IMR-90 (cell line): ENCODE measurements at regions not wholly inside any gene's neighbourhood (a gene's known extent, or its start where the extent isn't known, plus 50 kb on each side); places are given as distances from the start of the nearest gene placed in this dataset.

Experiments
- ATAC-seq: fragments of 200-7000 bp; cut with Tn5 transposase; 2 replicates; pipeline ENCODE4 v1.9.1; 2020; ENCODE audit warnings: low read depth, mild to moderate bottlenecking, moderate library complexity
- BruUV-seq: library from RNA; stranded (reverse); fragments of 400-500 nt; replicated peaks from 2 replicates; lab custom pipeline; 2021; lab: Mats Ljungman, UMichigan
- CTCF ChIA-PET: fragments of 300-600 bp; formaldehyde crosslinking; extraction: SDS; loops from one replicate; lab custom pipeline; 2021; ENCODE audit warnings: antibody characterized with exemption; lab: Yijun Ruan, JAX
- POLR2A ChIA-PET: fragments of 300-600 bp; sonication (Branson Sonifier 250); formaldehyde crosslinking; loops from one replicate; lab custom pipeline; 2022; ENCODE audit warnings: antibody characterized with exemption; ENCODE audit not compliant: unreplicated experiment; lab: Charles Lee
- DNase-seq: peaks from one replicate; pipeline ENCODE4 v3.0.0; 2013
- H2AFZ ChIP-seq: replicated peaks from 2 replicates; pipeline ENCODE3; 2013; ENCODE audit warnings: low read length, mild to moderate bottlenecking; ENCODE audit not compliant: poor library complexity
- H2AK5ac ChIP-seq: 2 replicates; pipeline ENCODE4 v1.6.1; 2013; ENCODE audit warnings: low read depth, low read length, inconsistent platforms
- H2AK9ac ChIP-seq: replicated peaks from 2 replicates; pipeline ENCODE3; 2013; ENCODE audit warnings: mild to moderate bottlenecking, low read depth, low read length, moderate library complexity; ENCODE audit not compliant: poor library complexity
- H2BK120ac ChIP-seq: 2 replicates; pipeline ENCODE4 v1.6.1; 2013; ENCODE audit warnings: low read depth, low read length, inconsistent platforms
- H2BK15ac ChIP-seq: 3 replicates; pipeline ENCODE4 v1.6.1; 2013; ENCODE audit warnings: low read depth, low read length, inconsistent platforms
- H2BK20ac ChIP-seq: 2 replicates; pipeline ENCODE4 v1.6.1; 2013; ENCODE audit warnings: low read depth, mild to moderate bottlenecking, inconsistent platforms, low read length, moderate library complexity
- H2BK5ac ChIP-seq: 2 replicates; pipeline ENCODE4 v1.6.1; 2013; ENCODE audit warnings: mild to moderate bottlenecking, low read depth, low read length, inconsistent platforms; ENCODE audit not compliant: poor library complexity, severe bottlenecking
- H3K14ac ChIP-seq: replicated peaks from 2 replicates; pipeline ENCODE4 v1.6.1; 2013; ENCODE audit warnings: low read depth, low read length, inconsistent platforms
- H3K18ac ChIP-seq: 2 replicates; pipeline ENCODE4 v1.6.1; 2013; ENCODE audit warnings: low read depth, low read length, control low read depth
- H3K23ac ChIP-seq: 2 replicates; pipeline ENCODE4 v1.6.1; 2013; ENCODE audit warnings: low read depth, low read length, inconsistent platforms
- H3K27ac ChIP-seq: 2 replicates; pipeline ENCODE4 v1.5.1; 2013; ENCODE audit warnings: mild to moderate bottlenecking, control low read depth, low read length; ENCODE audit not compliant: insufficient read depth
- H3K27me3 ChIP-seq: 2 replicates; pipeline ENCODE4 v1.6.1; 2013; ENCODE audit warnings: low read length; ENCODE audit not compliant: control insufficient read depth, insufficient read depth
- H3K36me3 ChIP-seq: 2 replicates; pipeline ENCODE4 v1.6.1; 2013; ENCODE audit warnings: low read length, mixed read lengths; ENCODE audit not compliant: control insufficient read depth, insufficient read depth
- H3K4ac ChIP-seq: 2 replicates; pipeline ENCODE4 v1.6.1; 2013; ENCODE audit warnings: low read depth, low read length, inconsistent platforms
- H3K4me1 ChIP-seq: 2 replicates; pipeline ENCODE4 v1.6.1; 2013; ENCODE audit warnings: low read length, mixed read lengths; ENCODE audit not compliant: control insufficient read depth, insufficient read depth
- H3K4me2 ChIP-seq: 2 replicates; pipeline ENCODE4 v1.6.1; 2013; ENCODE audit warnings: low read depth, mild to moderate bottlenecking, control low read depth, low read length, moderate library complexity
- H3K4me3 ChIP-seq: 2 replicates; pipeline ENCODE4 v1.5.1; 2013; ENCODE audit warnings: low read depth, mild to moderate bottlenecking, control low read depth, low read length, moderate library complexity; ENCODE audit not compliant: insufficient read depth
- H3K56ac ChIP-seq: 2 replicates; pipeline ENCODE4 v1.6.1; 2013; ENCODE audit warnings: low read length, inconsistent platforms; ENCODE audit not compliant: insufficient read depth; ENCODE audit errors: extremely low read depth
- H3K79me1 ChIP-seq, 2 experiments: 2 replicates each; pipeline ENCODE4 v1.6.1; 2013; ENCODE audit warnings: low read length in 2 of 2, inconsistent platforms in 1 of 2, low read depth in 1 of 2
- H3K9ac ChIP-seq: 2 replicates; pipeline ENCODE4 v1.6.1; 2013; ENCODE audit warnings: low read depth, low read length, control low read depth
- H3K9me1 ChIP-seq: 2 replicates; pipeline ENCODE4 v1.6.1; 2013; ENCODE audit warnings: low read length, inconsistent platforms; ENCODE audit not compliant: insufficient read depth
- H3K9me3 ChIP-seq: 2 replicates; pipeline ENCODE4 v1.6.1; 2013; ENCODE audit warnings: low read length; ENCODE audit not compliant: control insufficient read depth, insufficient read depth
- H4K20me1 ChIP-seq: 2 replicates; pipeline ENCODE4 v1.6.1; 2013; ENCODE audit warnings: low read length, inconsistent platforms; ENCODE audit not compliant: insufficient read depth
- H4K5ac ChIP-seq: 2 replicates; pipeline ENCODE4 v1.6.1; 2013; ENCODE audit warnings: mild to moderate bottlenecking, low read depth, low read length, control low read depth
- H4K8ac ChIP-seq, 2 experiments: 2 replicates each; pipeline ENCODE4 v1.6.1; 2013; ENCODE audit warnings: low read depth in 2 of 2, low read length in 2 of 2, control low read depth in 1 of 2, inconsistent platforms in 1 of 2
- H4K91ac ChIP-seq: 2 replicates; pipeline ENCODE4 v1.6.1; 2013; ENCODE audit warnings: low read depth, low read length, inconsistent platforms; ENCODE audit not compliant: insufficient read depth
- BHLHE40 ChIP-seq: fragments of 150-350 bp; IDR thresholded peaks from 2 replicates; pipeline ENCODE4 v1.6.1; 2016; ENCODE audit warnings: mild to moderate bottlenecking, low read depth, low read length
- CTCF ChIP-seq: conservative IDR thresholded peaks from 2 replicates; pipeline ENCODE4 v1.5.1; 2012; ENCODE audit warnings: mild to moderate bottlenecking, low read depth, low read length, improper control_type of control experiment
- ELK1 ChIP-seq: fragments of 150-350 bp; IDR thresholded peaks from 2 replicates; pipeline ENCODE4 v1.6.1; 2016; ENCODE audit warnings: low read depth, mild to moderate bottlenecking, low read length, moderate library complexity, borderline replicate concordance
- FOS ChIP-seq: fragments of 150-350 bp; IDR thresholded peaks from 2 replicates; pipeline ENCODE4 v1.6.1; 2016; ENCODE audit warnings: low read depth, low read length
- MAZ ChIP-seq: IDR thresholded peaks from 2 replicates; pipeline ENCODE4 v1.6.1; 2012; ENCODE audit warnings: low read depth, mild to moderate bottlenecking, low read length, improper control_type of control experiment, moderate library complexity, borderline replicate concordance
- MXI1 ChIP-seq: IDR thresholded peaks from 2 replicates; pipeline ENCODE4 v1.6.1; 2012; ENCODE audit warnings: low read depth, mild to moderate bottlenecking, low read length, moderate library complexity, borderline replicate concordance
- NFE2L2 ChIP-seq: fragments of 150-350 bp; IDR thresholded peaks from 2 replicates; pipeline ENCODE4 v1.6.1; 2016; ENCODE audit warnings: low read depth, mild to moderate bottlenecking, low read length
- RAD21 ChIP-seq: IDR thresholded peaks from 2 replicates; pipeline ENCODE4 v1.6.1; 2012; ENCODE audit warnings: low read length, improper control_type of control experiment
- RCOR1 ChIP-seq: IDR thresholded peaks from 2 replicates; pipeline ENCODE4 v1.6.1; 2012; ENCODE audit warnings: mild to moderate bottlenecking, low read length, improper control_type of control experiment; ENCODE audit not compliant: insufficient replicate concordance
- RFX5 ChIP-seq: IDR thresholded peaks from 2 replicates; pipeline ENCODE4 v1.8.0; 2012; ENCODE audit warnings: low read depth, mild to moderate bottlenecking, low read length, moderate library complexity
- WGBS, 2 experiments: methylation state at CpG; one replicate each; pipeline versions ENCODE4 v1.1.5 to v1.1.7; 2013; ENCODE audit warnings: missing lambda C conversion rate in 2 of 2; ENCODE audit not compliant: insufficient read length in 1 of 2; ENCODE audit errors: extremely low coverage in 2 of 2; 5-methylcytosine and 5-hydroxymethylcytosine counted together
- dilution Hi-C: fragments of 300-500 bp; cut with HindIII; formaldehyde crosslinking; loops from one replicate; pipeline ENCODE4 v1.14.3; 2018; ENCODE audit warnings: low sequenced_read_pairs; ENCODE audit not compliant: unreplicated experiment
- in situ Hi-C: fragments of 300-500 bp; cut with MboI; formaldehyde crosslinking; loops from 3 replicates; pipeline ENCODE4 v1.14.3; 2019; ENCODE audit warnings: low sequenced_read_pairs, inconsistent platforms, mixed read lengths
- intact Hi-C: fragments of 100-400 bp; cut with micrococcal nuclease; formaldehyde crosslinking; loops from 2 replicates; pipeline ENCODE4 v1.10.0; 2022
- TF ChIP-seq, protein P1 (sequence below): fragments of 150-350 bp; IDR thresholded peaks from 2 replicates; pipeline ENCODE4 v1.6.1; 2017; ENCODE audit warnings: mild to moderate bottlenecking, antibody characterized with exemption, low read length, low read depth

DNA sequence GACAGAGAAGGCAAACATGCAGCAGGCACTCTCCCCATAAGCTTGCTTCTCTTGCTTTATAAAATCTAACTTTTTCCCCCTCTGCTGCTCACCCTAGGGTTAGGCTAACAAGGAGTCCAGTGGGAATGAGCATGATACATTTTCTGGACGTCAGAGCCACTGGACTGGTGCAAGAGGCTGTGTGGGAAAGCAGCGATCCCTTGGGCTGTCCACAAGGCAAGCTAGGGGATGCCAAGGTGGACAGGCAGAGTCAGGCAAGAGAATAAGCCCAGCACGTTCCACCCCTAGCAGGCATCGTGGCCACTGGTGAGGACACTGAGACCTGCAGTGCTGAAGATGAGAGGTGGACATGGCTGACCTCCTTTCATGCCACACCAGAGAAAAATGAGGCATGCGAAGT, 290.9 kb upstream of the ZMIZ1 start:
- Histone ChIP-seq H3K4me3 (no peak overlapping the region), H3K27me3 (peaks cover 6% of the 10 kb centered on the region; the same call in 1 of the 2 replicates), H3K9ac (no peak overlapping the region), H4K91ac (no peak overlapping the region), H4K20me1 (no peaks in the 10 kb centered on the region), H2BK120ac (no peak overlapping the region), H2AK5ac (peak overlapping the region; percentile 38; the same call in 1 of the 2 replicates), H3K56ac (no peak overlapping the region), H2BK20ac (no peak overlapping the region), H2BK5ac (no peak overlapping the region), H2BK15ac (no peak overlapping the region), H2AK9ac (peak overlapping the region; percentile 15), H4K8ac (no peak overlapping the region; a peak in 1 of 4 replicates), H3K27ac (no peak overlapping the region), H3K23ac (no peak overlapping the region), H3K14ac (no peak overlapping the region), H3K36me3 (no peaks in the 10 kb centered on the region), H2AFZ (peak overlapping the region; percentile 62), H3K9me1 (no peaks in the 10 kb centered on the region; the same call in 1 of the 2 replicates), H3K79me1 (no peaks in the 10 kb centered on the region), H3K4me2 (no peak overlapping the region), H4K5ac (no peak overlapping the region; the same call in 1 of the 2 replicates), H3K18ac (no peak overlapping the region), H3K4ac (no peak overlapping the region), H3K9me3 (peaks cover 1% of the 10 kb centered on the region), H3K4me1 (peaks cover 11% of the 10 kb centered on the region)
- ChIA-PET CTCF (no interaction called here), POLR2A (no interaction called here)
- BruUV-seq, result no TSS peak
- no peak for TF ChIP-seq FOS
- no peak for TF ChIP-seq NFE2L2
- TF ChIP-seq RFX5, result no peak
- TF ChIP-seq ELK1, result no peak
- no peak for TF ChIP-seq MAZ
- no peak for TF ChIP-seq BHLHE40
- no peak for TF ChIP-seq CTCF
- TF ChIP-seq RCOR1, result no peak
- no peak for TF ChIP-seq MXI1
- TF ChIP-seq, protein P1, sequence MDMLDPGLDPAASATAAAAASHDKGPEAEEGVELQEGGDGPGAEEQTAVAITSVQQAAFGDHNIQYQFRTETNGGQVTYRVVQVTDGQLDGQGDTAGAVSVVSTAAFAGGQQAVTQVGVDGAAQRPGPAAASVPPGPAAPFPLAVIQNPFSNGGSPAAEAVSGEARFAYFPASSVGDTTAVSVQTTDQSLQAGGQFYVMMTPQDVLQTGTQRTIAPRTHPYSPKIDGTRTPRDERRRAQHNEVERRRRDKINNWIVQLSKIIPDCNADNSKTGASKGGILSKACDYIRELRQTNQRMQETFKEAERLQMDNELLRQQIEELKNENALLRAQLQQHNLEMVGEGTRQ, result no peak
- no peak for TF ChIP-seq RAD21
- DNase-seq (peak; percentile 53), ATAC-seq (no peak)
- in situ Hi-C loops, result no loop called here
- dilution Hi-C loops, result no loop called here
- intact Hi-C loops, result no loop called here
- WGBS, 2 experiments, result 32% methylated on average over 2 of the region's 5 CpGs; no CpG with 5 or more reads in 1 of the 2 experiments
